PC-9 (cell line): ENCODE measurements at regions not wholly inside any gene's neighbourhood (a gene's known extent, or its start where the extent isn't known, plus 50 kb on each side); places are given as distances from the start of the nearest gene placed in this dataset.

ENCODE experiments used
- CTCF ChIP-seq: fragments of 200-600 bp; sonication (generic); conservative IDR thresholded peaks from 2 replicates; pipeline ENCODE4 v1.6.1; 2017; ENCODE audit warnings: mixed run types, antibody characterized with exemption, mild to moderate bottlenecking, moderate library complexity
- EZH2 ChIP-seq: fragments of 200-600 bp; sonication (generic); IDR thresholded peaks from 2 replicates; pipeline ENCODE4 v1.8.0; 2017; ENCODE audit warnings: antibody characterized with exemption, low read depth

DNA sequence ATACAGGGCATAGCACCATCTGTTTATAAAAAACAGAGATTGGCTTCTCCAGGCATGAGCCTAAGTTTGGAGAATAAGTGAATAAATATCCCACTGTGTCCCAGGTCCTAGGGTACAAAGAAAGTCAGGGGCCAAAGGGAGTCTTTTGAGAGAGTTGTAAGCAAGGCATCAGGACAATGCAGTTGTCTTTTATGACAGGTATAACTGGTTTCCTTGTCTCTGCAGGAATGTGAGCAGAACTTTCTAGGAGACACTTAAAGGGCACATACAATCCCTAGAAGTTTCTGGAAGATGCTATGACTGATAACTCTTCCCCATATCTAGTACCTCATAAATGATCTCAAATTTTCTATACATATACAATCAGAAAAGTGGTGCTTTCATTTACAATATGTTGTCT is 245.6 kb upstream of the RGMB start:
- TF ChIP-seq CTCF (no peak), EZH2 (no peak)
